ENCODE measurements at regions not wholly inside any gene's neighbourhood (a gene's known extent, or its start where the extent isn't known, plus 50 kb on each side); places are given as distances from the start of the nearest gene placed in this dataset.

DNA sequence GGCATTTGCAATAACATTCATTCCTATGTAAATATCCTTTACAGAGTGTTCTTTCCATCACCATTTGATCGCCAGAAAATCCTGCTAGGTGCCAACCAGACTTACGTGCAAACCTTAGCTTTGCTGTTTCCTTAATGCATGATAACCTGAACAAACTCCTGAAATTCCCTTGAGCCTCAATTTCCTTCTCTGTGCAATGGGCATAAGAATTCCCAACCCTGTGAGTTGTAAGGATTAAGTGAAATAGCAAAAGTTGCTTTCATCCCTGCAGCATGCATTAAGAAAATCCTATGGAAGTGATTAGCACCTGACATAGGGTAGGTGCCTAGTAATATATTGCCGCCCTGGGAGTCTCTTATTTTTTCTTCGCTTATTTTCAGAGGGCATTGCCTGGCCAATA is 272.7 kb downstream of the MAF start:
- DNase-seq: no peak

- DNase-seq: no peak
Measured at GRCh38 chr16:79326549-79326948, 274.0 kb downstream of the MAF start.

DNA sequence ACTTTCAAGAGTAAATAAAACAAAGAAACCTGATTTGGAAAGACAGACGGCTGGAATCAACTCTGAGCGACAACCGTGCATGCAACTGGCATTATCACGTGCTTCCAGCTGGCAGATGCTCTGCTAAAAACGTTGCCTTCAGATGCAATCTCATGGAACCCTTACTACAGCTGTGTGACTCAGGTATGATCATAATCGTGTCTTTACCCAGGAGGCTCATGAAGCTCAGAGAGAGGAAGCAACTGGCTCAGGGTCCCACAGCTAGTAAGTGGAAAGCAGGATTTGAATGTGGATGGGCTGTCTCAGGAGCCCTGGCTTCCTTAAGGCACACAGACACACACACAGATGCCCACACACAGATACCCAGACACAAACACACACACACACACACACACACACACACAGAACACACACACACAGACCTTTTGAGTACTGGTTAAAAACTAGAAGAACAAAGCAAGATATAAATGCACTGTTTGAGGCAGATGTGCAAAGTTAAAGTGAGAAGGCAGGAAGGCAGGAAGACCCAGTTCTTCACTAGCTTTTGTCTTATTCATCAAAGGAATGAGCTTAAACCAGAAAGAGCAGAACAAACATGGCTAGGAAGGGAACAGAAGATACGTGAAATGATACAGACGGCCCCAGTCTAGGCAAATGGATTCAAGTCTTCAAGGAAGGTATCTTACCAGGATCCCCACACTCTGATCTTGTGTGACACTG is 275.2 kb downstream of the MAF start:
- no peak for DNase-seq

GRCh38 chr16:79320956-79321355 is 279.6 kb downstream of the MAF start:
- no peak for DNase-seq

- DNase-seq: no peak
Measured at GRCh38 chr16:79318143-79318899, 282.2 kb downstream of the MAF start.

- DNase-seq: no peak
Measured at GRCh38 chr16:79317521-79317920, 283.0 kb downstream of the MAF start.

- DNase-seq: no peak
Measured at GRCh38 chr16:79317026-79317425, 283.5 kb downstream of the MAF start.

DNA sequence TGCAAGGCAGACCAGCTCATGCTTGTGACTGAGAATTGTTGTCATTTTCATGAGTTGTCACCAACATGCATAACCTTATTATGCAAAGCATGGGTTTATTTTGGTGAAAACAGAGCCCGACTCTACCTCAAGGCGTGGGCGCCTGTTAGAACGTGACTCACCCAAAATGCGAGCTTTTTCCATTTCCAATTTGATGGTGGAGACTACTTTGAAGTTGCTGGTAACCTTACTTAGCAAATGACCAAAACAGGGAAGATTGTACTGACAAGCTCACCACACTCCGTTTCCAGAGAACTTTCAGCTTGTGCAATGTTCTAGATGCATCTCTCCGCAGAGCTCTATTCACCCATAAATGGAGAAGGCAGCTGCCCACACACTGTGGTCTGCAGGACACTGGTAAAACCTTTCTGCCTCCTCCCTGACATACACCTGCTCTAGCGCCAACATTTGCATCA is 284.5 kb downstream of the MAF start:
- no peak for DNase-seq

GRCh38 chr16:79312502-79312901 is 288.0 kb downstream of the MAF start:
- DNase-seq: no peak

- peak; percentile 38 for DNase-seq
Measured at GRCh38 chr16:79310710-79311109, 289.8 kb downstream of the MAF start.

GRCh38 chr16:79309606-79310005 is 290.9 kb downstream of the MAF start:
- DNase-seq: no peak

DNA sequence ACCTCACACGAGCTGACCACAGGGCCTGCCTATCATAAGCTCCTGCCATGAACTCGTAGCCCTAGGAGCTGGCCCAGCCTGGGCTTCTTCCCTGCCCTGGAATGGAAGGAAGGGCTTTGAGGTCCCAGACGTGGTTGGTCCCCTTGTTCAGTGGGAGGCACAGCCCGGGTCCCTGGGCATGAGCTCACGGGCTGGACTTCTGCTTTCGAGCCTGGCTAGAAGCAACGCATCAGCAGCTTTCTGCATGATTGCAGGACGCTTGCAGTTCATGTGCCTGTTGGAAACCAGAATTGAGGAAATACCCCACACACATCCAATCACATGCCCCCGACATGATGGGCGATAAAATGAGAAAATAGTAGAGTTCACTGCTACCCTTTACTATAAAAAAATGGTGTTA is 293.3 kb downstream of the MAF start:
- DNase-seq: peak; percentile 46

DNA sequence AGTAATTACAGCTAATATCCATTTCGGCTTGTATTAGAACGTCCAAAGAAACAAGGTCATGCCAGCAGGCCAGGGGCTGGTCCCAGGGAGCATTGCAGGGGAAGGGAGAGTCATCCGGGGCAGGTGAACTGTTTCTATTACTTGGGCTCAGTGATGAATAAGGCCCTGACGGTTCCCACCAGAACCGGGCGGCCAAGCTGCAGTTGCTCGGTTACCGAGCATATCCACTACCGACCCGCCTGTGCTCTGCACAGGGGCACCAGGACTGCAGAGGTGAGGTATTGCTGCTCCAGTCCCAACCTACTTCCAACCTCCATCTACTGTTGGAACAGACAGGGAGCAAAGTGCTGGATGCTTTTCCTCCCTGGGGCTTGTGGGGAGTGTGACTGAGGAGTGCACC is 295.5 kb downstream of the MAF start:
- DNase-seq: no peak

DNA sequence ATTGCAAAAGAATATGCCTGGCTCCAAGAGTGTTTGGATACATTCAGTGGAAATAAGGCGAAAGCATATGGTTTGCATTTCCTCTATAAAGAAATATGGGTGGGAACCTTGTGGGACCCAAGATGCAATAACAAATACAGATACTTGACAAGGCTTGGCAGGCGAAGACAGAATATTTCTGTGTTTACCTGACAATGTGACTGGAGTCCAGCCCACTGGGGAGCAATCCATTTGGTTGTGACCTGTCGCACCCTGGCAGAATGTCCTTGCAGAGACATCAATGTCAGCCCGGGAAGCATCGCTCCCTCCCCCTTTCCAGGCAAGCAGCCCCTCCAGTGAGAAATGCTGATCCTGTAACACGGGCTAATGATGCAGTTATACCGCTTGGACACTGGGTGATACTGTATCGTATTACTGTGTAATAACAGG is 296.6 kb downstream of the MAF start:
- peak; percentile 77 for DNase-seq

DNA sequence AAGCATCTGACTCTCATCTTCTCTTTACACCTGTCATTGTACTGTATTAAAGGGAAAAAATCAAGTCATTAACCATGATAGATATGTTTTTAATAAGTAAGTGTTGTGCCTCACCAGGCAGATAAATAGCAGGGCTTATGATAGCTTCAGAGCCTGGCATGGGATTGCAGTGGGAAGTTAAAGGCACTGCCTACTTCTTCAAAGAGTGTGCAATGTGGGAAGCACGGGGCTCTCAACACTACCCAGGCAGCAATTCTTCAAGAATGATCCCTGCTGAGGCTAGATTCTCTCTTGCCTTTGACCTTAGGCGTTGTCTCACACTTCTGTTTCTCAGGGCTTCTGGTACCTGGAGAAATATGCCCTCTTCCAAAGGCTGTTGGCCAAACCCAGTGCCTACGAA is 297.3 kb downstream of the MAF start:
- no peak for DNase-seq

DNA sequence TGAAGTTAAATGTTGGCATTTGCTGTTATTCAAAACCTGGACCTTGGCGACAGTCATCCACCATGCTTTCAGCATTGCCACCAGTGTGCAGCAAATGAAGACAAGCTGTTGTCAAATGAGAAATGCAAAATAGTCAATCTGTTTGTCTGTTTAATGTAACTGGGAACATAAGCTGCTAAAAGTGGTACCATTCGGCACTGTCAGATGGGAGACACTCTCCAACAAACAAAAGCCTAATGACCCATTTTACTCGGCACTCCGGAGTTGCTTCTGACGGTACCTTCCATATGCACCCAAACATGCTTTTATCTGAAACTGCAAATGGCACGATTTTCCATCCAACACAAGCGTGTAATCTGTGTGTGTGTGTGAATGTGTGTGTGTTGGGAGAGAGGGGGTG is 297.8 kb downstream of the MAF start:
- DNase-seq: no peak

GRCh38 chr16:79301051-79301450 is 299.5 kb downstream of the MAF start:
- DNase-seq: no peak

GRCh38 chr16:79298894-79299799 is 301.4 kb downstream of the MAF start:
- DNase-seq: no peak

- DNase-seq: no peak
Measured at GRCh38 chr16:79298476-79298875, 302.1 kb downstream of the MAF start.

DNA sequence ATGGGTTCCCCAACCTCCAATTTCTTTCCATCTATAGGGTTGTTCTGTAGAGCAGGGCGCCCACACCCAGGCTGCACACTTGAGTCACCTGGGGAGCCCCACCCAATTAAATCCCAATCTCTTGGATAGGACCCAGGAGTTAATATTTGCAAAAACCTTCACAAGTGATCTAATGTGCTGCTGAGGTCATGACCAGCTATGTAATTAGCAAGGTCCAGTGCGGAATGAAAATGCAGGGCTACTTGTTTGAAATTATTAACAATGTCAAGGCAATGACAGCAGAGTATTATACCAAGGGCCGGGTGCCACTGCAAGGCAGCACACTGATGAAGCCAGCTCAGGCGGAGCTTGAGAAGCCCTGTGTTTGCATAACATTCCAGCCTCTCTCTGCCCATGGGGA is 302.7 kb downstream of the MAF start:
- no peak for DNase-seq

GRCh38 chr16:79297296-79297695 is 303.2 kb downstream of the MAF start:
- no peak for DNase-seq

- DNase-seq: no peak
Measured at GRCh38 chr16:79296491-79296890, 304.0 kb downstream of the MAF start.

GRCh38 chr16:79295746-79296145 is 304.8 kb downstream of the MAF start:
- DNase-seq: no peak

Data from femur (tissue), 1 donor.